Neural progenitor cell (in vitro differentiated cells): ENCODE measurements at regions not wholly inside any gene's neighbourhood (a gene's known extent, or its start where the extent isn't known, plus 50 kb on each side); places are given as distances from the start of the nearest gene placed in this dataset.

Experiments
- DNase-seq: peaks from one replicate; pipeline ENCODE4 v3.0.0-alpha.2; 2016; ENCODE audit warnings: low spot score
- H2AFZ ChIP-seq: fragments of 200-600 bp; sonication (generic); replicated peaks from 2 replicates; pipeline ENCODE4 v1.6.1; 2016; ENCODE audit warnings: antibody characterized with exemption
- H3F3A ChIP-seq: fragments of 200-600 bp; sonication (generic); 2 replicates; pipeline ENCODE4 v1.6.1; 2016; ENCODE audit warnings: antibody characterized with exemption, low read depth
- H3K27ac ChIP-seq: fragments of 200-600 bp; sonication (generic); 2 replicates; pipeline ENCODE4 v1.5.1; 2016; ENCODE audit warnings: mild to moderate bottlenecking
- H3K27me3 ChIP-seq: fragments of 200-600 bp; sonication (generic); 2 replicates; pipeline ENCODE4 v1.6.1; 2016; ENCODE audit warnings: mild to moderate bottlenecking, moderate library complexity
- H3K36me3 ChIP-seq: fragments of 200-600 bp; sonication (generic); 2 replicates; pipeline ENCODE4 v1.5.1; 2016
- H3K4me1 ChIP-seq: fragments of 200-600 bp; sonication (generic); 2 replicates; pipeline ENCODE4 v1.6.1; 2016; ENCODE audit warnings: mixed run types
- H3K4me2 ChIP-seq: fragments of 200-600 bp; sonication (generic); 2 replicates; pipeline ENCODE4 v1.6.1; 2016
- H3K4me3 ChIP-seq: fragments of 200-600 bp; sonication (generic); 2 replicates; pipeline ENCODE4 v1.5.1; 2016
- H3K79me2 ChIP-seq: fragments of 200-600 bp; sonication (generic); 2 replicates; pipeline ENCODE4 v1.6.1; 2016; ENCODE audit warnings: low read depth
- H3K9ac ChIP-seq: fragments of 200-600 bp; sonication (generic); 2 replicates; pipeline ENCODE4 v1.6.1; 2016
- H3K9me3 ChIP-seq: fragments of 200-600 bp; sonication (generic); 2 replicates; pipeline ENCODE4 v1.5.1; 2016; ENCODE audit warnings: low read depth
- H4K20me1 ChIP-seq: fragments of 200-600 bp; sonication (generic); 2 replicates; pipeline ENCODE4 v1.6.1; 2016; ENCODE audit warnings: low read depth
- H3K27ac Mint-ChIP-seq: 3 replicates; pipeline ENCODE4 v1.8.0; 2021; ENCODE audit warnings: mixed read lengths
- H3K27me3 Mint-ChIP-seq: 2 replicates; pipeline ENCODE4 v1.8.0; 2022; ENCODE audit warnings: low read depth, mild to moderate bottlenecking, inconsistent platforms, moderate library complexity, mixed read lengths; ENCODE audit not compliant: insufficient read depth
- H3K36me3 Mint-ChIP-seq: 3 replicates; pipeline ENCODE4 v1.8.0; 2021; ENCODE audit warnings: mixed read lengths
- H3K4me1 Mint-ChIP-seq: 3 replicates; pipeline ENCODE4 v1.8.0; 2021; ENCODE audit warnings: mixed read lengths
- H3K4me3 Mint-ChIP-seq: 3 replicates; pipeline ENCODE4 v1.8.0; 2021; ENCODE audit warnings: mild to moderate bottlenecking, moderate library complexity, mixed read lengths
- H3K9me3 Mint-ChIP-seq: 3 replicates; pipeline ENCODE4 v1.8.0; 2020; ENCODE audit warnings: mixed read lengths
- EZH2 ChIP-seq: fragments of 200-600 bp; sonication (generic); IDR thresholded peaks from 2 replicates; pipeline ENCODE4 v1.6.1; 2017; ENCODE audit warnings: antibody characterized with exemption, mild to moderate bottlenecking, moderate library complexity
- EZH2phosphoT487 ChIP-seq: fragments of 200-600 bp; sonication (generic); IDR thresholded peaks from 2 replicates; pipeline ENCODE4 v1.6.1; 2017; ENCODE audit warnings: antibody characterized with exemption
- TF ChIP-seq, protein P1 (sequence below): fragments of 200-600 bp; sonication (generic); IDR thresholded peaks from 2 replicates; pipeline ENCODE4 v1.5.1; 2017; ENCODE audit warnings: antibody characterized with exemption, mild to moderate bottlenecking

DNA sequence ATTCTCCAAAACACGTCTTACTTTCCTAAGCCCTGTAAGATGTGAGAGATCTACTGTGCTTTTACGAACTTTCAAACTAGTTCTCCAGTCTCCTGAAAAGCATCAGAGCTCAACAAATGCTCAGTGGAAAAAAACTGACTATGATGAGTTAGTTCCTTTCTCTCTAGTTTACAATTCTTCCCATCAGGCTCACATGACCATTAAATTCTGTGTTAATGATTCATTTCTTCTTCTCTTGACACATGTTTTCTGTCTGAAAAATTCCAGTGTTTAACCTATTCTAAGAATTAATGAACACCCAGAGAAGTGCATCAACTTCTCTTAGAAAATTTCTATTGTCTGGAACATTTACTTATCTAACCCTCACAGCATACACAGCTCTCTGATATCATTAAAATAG lies 844.3 kb downstream of the SI start:
- Histone ChIP-seq H3K36me3 (no peaks in the 10 kb centered on the region), H4K20me1 (no peaks in the 10 kb centered on the region), H3K4me1 (no peaks in the 10 kb centered on the region), H3K4me3 (no peak overlapping the region), H3K9me3 (no peaks in the 10 kb centered on the region), H3K27me3 (no peaks in the 10 kb centered on the region), H3K4me2 (no peak overlapping the region), H3K79me2 (no peaks in the 10 kb centered on the region), H3F3A (no peaks in the 10 kb centered on the region), H3K27ac (no peak overlapping the region), H2AFZ (peak overlapping the region; percentile 59), H3K9ac (no peak overlapping the region)
- Mint-ChIP-seq H3K9me3 (no peaks in the 10 kb centered on the region), H3K4me1 (peaks cover 12% of the 10 kb centered on the region), H3K27ac (no peak overlapping the region), H3K27me3 (no peaks in the 10 kb centered on the region), H3K4me3 (no peak overlapping the region), H3K36me3 (no peaks in the 10 kb centered on the region)
- TF ChIP-seq EZH2phosphoT487 (no peak), EZH2 (no peak)
- TF ChIP-seq, protein P1, sequence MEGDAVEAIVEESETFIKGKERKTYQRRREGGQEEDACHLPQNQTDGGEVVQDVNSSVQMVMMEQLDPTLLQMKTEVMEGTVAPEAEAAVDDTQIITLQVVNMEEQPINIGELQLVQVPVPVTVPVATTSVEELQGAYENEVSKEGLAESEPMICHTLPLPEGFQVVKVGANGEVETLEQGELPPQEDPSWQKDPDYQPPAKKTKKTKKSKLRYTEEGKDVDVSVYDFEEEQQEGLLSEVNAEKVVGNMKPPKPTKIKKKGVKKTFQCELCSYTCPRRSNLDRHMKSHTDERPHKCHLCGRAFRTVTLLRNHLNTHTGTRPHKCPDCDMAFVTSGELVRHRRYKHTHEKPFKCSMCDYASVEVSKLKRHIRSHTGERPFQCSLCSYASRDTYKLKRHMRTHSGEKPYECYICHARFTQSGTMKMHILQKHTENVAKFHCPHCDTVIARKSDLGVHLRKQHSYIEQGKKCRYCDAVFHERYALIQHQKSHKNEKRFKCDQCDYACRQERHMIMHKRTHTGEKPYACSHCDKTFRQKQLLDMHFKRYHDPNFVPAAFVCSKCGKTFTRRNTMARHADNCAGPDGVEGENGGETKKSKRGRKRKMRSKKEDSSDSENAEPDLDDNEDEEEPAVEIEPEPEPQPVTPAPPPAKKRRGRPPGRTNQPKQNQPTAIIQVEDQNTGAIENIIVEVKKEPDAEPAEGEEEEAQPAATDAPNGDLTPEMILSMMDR, result no peak
- DNase-seq, result no peak

- TF ChIP-seq, protein P1, result no peak
- DNase-seq, result no peak
- Mint-ChIP-seq H3K27me3 (no peaks in the 10 kb centered on the region), H3K36me3 (no peaks in the 10 kb centered on the region), H3K4me3 (no peak overlapping the region), H3K9me3 (no peaks in the 10 kb centered on the region), H3K27ac (no peak overlapping the region), H3K4me1 (peaks cover 12% of the 10 kb centered on the region)
- no peaks in the 10 kb centered on the region for H3K79me2 ChIP-seq
- no peaks in the 10 kb centered on the region for H3K4me1 ChIP-seq
- H3K36me3 ChIP-seq, result no peaks in the 10 kb centered on the region
- H3K9me3 ChIP-seq, result no peaks in the 10 kb centered on the region
- no peak overlapping the region for H3K4me2 ChIP-seq
- H3K27ac ChIP-seq, result no peak overlapping the region
- H4K20me1 ChIP-seq, result no peaks in the 10 kb centered on the region
- H3F3A ChIP-seq, result no peaks in the 10 kb centered on the region
- no peak overlapping the region for H3K4me3 ChIP-seq
- no peak overlapping the region for H3K9ac ChIP-seq
- no peak overlapping the region for H2AFZ ChIP-seq
- no peaks in the 10 kb centered on the region for H3K27me3 ChIP-seq
Observed at GRCh38 chr3:164231718-164232117, 846.6 kb downstream of the SI start.

- Mint-ChIP-seq H3K36me3 (no peaks in the 10 kb centered on the region), H3K27ac (no peak overlapping the region), H3K4me1 (peaks cover 9% of the 10 kb centered on the region), H3K27me3 (no peaks in the 10 kb centered on the region), H3K4me3 (peak overlapping the region; percentile 33), H3K9me3 (no peaks in the 10 kb centered on the region)
- H3K36me3 ChIP-seq, result no peaks in the 10 kb centered on the region
- peak overlapping the region; percentile 2 for H2AFZ ChIP-seq
- H3F3A ChIP-seq, result no peaks in the 10 kb centered on the region
- no peak overlapping the region for H3K4me2 ChIP-seq
- no peaks in the 10 kb centered on the region for H4K20me1 ChIP-seq
- H3K27ac ChIP-seq, result no peak overlapping the region
- no peaks in the 10 kb centered on the region for H3K9me3 ChIP-seq
- H3K27me3 ChIP-seq, result no peaks in the 10 kb centered on the region
- H3K4me1 ChIP-seq, result no peaks in the 10 kb centered on the region
- H3K79me2 ChIP-seq, result no peaks in the 10 kb centered on the region
- TF ChIP-seq, protein P1, result no peak
- H3K4me3 ChIP-seq, result no peak overlapping the region
- no peak for DNase-seq
- H3K9ac ChIP-seq, result no peak overlapping the region
Observed at GRCh38 chr3:164230385-164231094, 847.8 kb downstream of the SI start.
